ENCODE measurements at regions not wholly inside any gene's neighbourhood (a gene's known extent, or its start where the extent isn't known, plus 50 kb on each side); places are given as distances from the start of the nearest gene placed in this dataset.

DNA sequence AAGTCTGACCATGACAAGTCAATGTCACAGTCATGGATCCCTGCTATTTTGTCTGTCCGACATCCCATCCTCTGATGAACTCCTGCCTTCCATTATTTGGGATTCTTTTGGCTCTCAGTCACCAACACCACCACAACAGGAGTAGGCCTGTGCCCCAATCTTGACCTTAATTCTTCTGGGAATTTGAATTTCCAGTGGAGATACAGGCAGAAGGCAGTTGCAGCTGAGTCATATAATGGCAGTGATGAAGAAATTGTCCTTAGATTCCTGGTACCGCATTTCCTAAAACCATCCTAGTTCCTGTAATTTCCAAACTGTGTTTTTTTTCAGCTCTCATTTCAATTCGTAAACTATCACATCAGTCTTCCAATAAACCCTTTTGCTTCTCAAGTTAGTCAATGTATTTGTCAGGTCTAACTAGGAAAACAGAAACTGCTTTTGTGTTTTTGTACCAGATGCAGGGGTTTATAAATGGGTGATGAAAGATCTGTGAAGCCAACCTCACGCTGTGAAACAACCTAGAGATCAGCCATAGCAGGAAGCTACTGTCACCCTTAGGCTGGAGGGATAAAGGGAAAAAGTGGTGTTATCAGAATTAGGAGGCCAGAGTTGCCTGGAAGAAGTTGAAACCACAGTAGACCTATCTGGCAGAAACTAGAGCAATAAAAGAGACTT is 126.3 kb upstream of the TMEM108 start:
- TF ChIP-seq POLR2AphosphoS5 (IDR thresholded peaks at IDR 0.05; ENCODE audit: insufficient read depth in 1 of 2, low read depth in 1 of 2) (no peak), POLR2A (IDR thresholded peaks at IDR 0.05) (no peak)
- TF ChIP-seq, protein P1, sequence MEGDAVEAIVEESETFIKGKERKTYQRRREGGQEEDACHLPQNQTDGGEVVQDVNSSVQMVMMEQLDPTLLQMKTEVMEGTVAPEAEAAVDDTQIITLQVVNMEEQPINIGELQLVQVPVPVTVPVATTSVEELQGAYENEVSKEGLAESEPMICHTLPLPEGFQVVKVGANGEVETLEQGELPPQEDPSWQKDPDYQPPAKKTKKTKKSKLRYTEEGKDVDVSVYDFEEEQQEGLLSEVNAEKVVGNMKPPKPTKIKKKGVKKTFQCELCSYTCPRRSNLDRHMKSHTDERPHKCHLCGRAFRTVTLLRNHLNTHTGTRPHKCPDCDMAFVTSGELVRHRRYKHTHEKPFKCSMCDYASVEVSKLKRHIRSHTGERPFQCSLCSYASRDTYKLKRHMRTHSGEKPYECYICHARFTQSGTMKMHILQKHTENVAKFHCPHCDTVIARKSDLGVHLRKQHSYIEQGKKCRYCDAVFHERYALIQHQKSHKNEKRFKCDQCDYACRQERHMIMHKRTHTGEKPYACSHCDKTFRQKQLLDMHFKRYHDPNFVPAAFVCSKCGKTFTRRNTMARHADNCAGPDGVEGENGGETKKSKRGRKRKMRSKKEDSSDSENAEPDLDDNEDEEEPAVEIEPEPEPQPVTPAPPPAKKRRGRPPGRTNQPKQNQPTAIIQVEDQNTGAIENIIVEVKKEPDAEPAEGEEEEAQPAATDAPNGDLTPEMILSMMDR (IDR thresholded peaks at IDR 0.05) = no peak
